HG03354 (cell line): ENCODE measurements at regions not wholly inside any gene's neighbourhood (a gene's known extent, or its start where the extent isn't known, plus 50 kb on each side); places are given as distances from the start of the nearest gene placed in this dataset.
"Not testable (repeated sequence)": the region's sequence is repeated elsewhere in the genome, so short reads cannot be mapped to it uniquely, and the experiment has no call there.

Experiments
- ATAC-seq: cut with Tn5 transposase; IDR thresholded peaks from one replicate; pipeline ENCODE4 v1.9.1; 2021; ENCODE audit warnings: mild to moderate bottlenecking; ENCODE audit not compliant: unreplicated experiment, poor library complexity, severe bottlenecking

GRCh38 chr15:60244813-60245212 lies 153.0 kb downstream of the ANXA2 start:
- ATAC-seq: no peak

GRCh38 chr15:60250316-60250715 lies 147.5 kb downstream of the ANXA2 start:
- no peak for ATAC-seq

GRCh38 chr15:60251300-60252070 lies 146.3 kb downstream of the ANXA2 start:
- no peak for ATAC-seq

GRCh38 chr15:60254416-60254815 lies 143.4 kb downstream of the ANXA2 start:
- ATAC-seq: no peak

- ATAC-seq: peak; percentile 95
These were observed 142.4 kb downstream of the ANXA2 start for GRCh38 chr15:60255390-60255789.

GRCh38 chr15:60257591-60258159 lies 140.1 kb downstream of the ANXA2 start:
- ATAC-seq: no peak

- ATAC-seq: no peak
These were observed 138.3 kb downstream of the ANXA2 start for GRCh38 chr15:60259469-60259868.

- no peak for ATAC-seq
These were observed 133.7 kb downstream of the ANXA2 start for GRCh38 chr15:60264088-60264487.

GRCh38 chr15:60264566-60264965 lies 133.2 kb downstream of the ANXA2 start:
- ATAC-seq: no peak

GRCh38 chr15:60265057-60265456 lies 132.7 kb downstream of the ANXA2 start:
- ATAC-seq: no peak

- no peak for ATAC-seq
These were observed 125.2 kb downstream of the ANXA2 start for GRCh38 chr15:60272623-60273022.

GRCh38 chr15:60275624-60276023 lies 122.2 kb downstream of the ANXA2 start:
- ATAC-seq: no peak

- ATAC-seq: no peak
These were observed 118.9 kb downstream of the ANXA2 start for GRCh38 chr15:60278879-60279278.

GRCh38 chr15:60280259-60280658 lies 117.5 kb downstream of the ANXA2 start:
- ATAC-seq: no peak

- no peak for ATAC-seq
These were observed 113.8 kb downstream of the ANXA2 start for GRCh38 chr15:60283936-60284335.

GRCh38 chr15:60295901-60296300 lies 101.9 kb downstream of the ANXA2 start:
- ATAC-seq: not testable (repeated sequence)

- no peak for ATAC-seq
These were observed 100.7 kb downstream of the ANXA2 start for GRCh38 chr15:60297047-60297446.
